ENCODE measurements at regions not wholly inside any gene's neighbourhood (a gene's known extent, or its start where the extent isn't known, plus 50 kb on each side); places are given as distances from the start of the nearest gene placed in this dataset.

DNA sequence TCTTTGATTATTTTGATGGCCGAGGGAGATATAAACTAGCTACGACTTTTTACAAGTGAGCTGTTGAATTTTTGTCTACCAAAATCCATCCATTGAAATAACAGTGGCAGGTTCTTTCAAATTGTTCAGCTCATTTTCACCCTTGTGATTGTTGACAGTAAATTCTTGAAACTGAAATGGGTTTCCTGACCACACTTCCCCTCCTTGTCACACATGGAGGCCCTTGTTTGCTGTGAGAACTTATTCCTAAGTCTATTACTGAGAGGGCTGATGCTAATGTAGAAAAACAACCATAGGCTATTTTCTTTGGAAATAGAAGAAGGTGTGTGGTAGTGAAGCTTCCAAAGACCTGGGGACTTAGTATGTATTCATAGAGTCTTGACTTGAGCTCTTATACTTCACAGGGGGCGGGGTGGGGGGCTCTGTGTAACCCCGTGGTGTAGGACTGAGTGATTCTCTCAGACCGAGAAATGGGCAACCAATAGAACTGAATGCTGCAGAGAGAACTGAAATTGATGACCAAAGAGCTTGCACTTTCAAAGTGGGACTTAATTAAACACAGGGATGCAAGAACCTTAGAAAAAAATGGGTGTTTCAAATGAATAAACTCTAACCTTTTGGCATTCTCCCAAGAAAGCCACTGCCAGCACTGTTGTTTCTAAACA lies 718.9 kb downstream of the CCSER2 start:
- Histone ChIP-seq H3K4me1 (ENCODE audit: insufficient read depth, low read length) (no peaks in the 10 kb centered on the region; the same call in 1 of the 2 replicates), H4K8ac (replicated peaks; ENCODE audit: insufficient read length, low read depth, low read length) (no peak overlapping the region), H3K23me2 (ENCODE audit: insufficient read length, low read depth, low read length, poor library complexity, severe bottlenecking) (no peaks in the 10 kb centered on the region), H3K23ac (ENCODE audit: insufficient read length, low read depth, low read length) (no peak overlapping the region), H2BK20ac (ENCODE audit: low read depth, low read length, poor library complexity, severe bottlenecking) (no peak overlapping the region), H3K18ac (ENCODE audit: insufficient read length, low read depth, low read length) (no peak overlapping the region), H2BK12ac (ENCODE audit: insufficient read length, low read depth, low read length) (no peak overlapping the region), H3K79me1 (ENCODE audit: insufficient read depth, low read depth, low read length, poor library complexity, severe bottlenecking) (no peaks in the 10 kb centered on the region), H2BK15ac (ENCODE audit: low read depth, low read length) (no peak overlapping the region), H4K5ac (ENCODE audit: insufficient read length, low read depth, low read length) (no peak overlapping the region), H2AFZ (ENCODE audit: low read length) (no peak overlapping the region), H3K9ac (ENCODE audit: extremely low read depth, insufficient read length, low read length) (no peak overlapping the region), H4K20me1 (ENCODE audit: control insufficient read depth, insufficient read depth, insufficient read length) (no peaks in the 10 kb centered on the region), H3K4ac (ENCODE audit: low read depth, low read length) (no peak overlapping the region), H4K91ac (ENCODE audit: insufficient read length, low read depth, low read length) (no peak overlapping the region), H3K4me2 (ENCODE audit: insufficient read depth, insufficient read length, low read length) (no peak overlapping the region), H2AK5ac (ENCODE audit: insufficient read length, low read length) (no peak overlapping the region), H3K27ac (ENCODE audit: insufficient read length, low read depth, low read length) (no peak overlapping the region), H2BK120ac (ENCODE audit: low read depth, low read length, poor library complexity, severe bottlenecking) (no peak overlapping the region), H2BK5ac (ENCODE audit: insufficient read length, low read length) (no peak overlapping the region), H3K79me2 (ENCODE audit: insufficient read depth, low read length) (no peaks in the 10 kb centered on the region), H3K27me3 (ENCODE audit: insufficient read depth, low read length) (no peaks in the 10 kb centered on the region), H3K14ac (ENCODE audit: insufficient read depth, low read length) (no peak overlapping the region), H3K56ac (ENCODE audit: insufficient read length, low read depth, low read length) (no peak overlapping the region), H3K9me3 (ENCODE audit: control insufficient read depth, low read depth, low read length) (no peaks in the 10 kb centered on the region), H3T11ph (ENCODE audit: low read length) (no peak overlapping the region)
- DNase-seq = no peak
- WGBS (ENCODE audit: extremely low coverage, insufficient read length, low lambda C conversion rate) = no CpG with 5 or more reads among the region's 5 CpGs
- TF ChIP-seq CTCF (conservative IDR thresholded peaks at IDR 0.05) = no peak
- H3K27ac Mint-ChIP-seq = no peak overlapping the region
- peaks cover 6% of the 10 kb centered on the region for H3K27me3 Mint-ChIP-seq (ENCODE audit: low read depth)
- H3K36me3 Mint-ChIP-seq (ENCODE audit: insufficient read depth in 1 of 3, low read depth in 3 of 3) = peaks cover 0 to 3% (median 0%) of the 10 kb centered on the region in 3 experiments; a peak in 2 of 7 replicates
- H3K9me3 Mint-ChIP-seq = no peaks in the 10 kb centered on the region; a peak in 1 of 5 replicates
- H3K4me1 Mint-ChIP-seq = peaks cover 10 to 11% of the 10 kb centered on the region in 2 experiments
- no peak overlapping the region for H3K4me3 Mint-ChIP-seq

All from H9 (cell line).